ENCODE measurements at regions not wholly inside any gene's neighbourhood (a gene's known extent, or its start where the extent isn't known, plus 50 kb on each side); places are given as distances from the start of the nearest gene placed in this dataset.
A peak's percentile ranks its signal among the peaks of the same experiment; 100 is the strongest.

DNA sequence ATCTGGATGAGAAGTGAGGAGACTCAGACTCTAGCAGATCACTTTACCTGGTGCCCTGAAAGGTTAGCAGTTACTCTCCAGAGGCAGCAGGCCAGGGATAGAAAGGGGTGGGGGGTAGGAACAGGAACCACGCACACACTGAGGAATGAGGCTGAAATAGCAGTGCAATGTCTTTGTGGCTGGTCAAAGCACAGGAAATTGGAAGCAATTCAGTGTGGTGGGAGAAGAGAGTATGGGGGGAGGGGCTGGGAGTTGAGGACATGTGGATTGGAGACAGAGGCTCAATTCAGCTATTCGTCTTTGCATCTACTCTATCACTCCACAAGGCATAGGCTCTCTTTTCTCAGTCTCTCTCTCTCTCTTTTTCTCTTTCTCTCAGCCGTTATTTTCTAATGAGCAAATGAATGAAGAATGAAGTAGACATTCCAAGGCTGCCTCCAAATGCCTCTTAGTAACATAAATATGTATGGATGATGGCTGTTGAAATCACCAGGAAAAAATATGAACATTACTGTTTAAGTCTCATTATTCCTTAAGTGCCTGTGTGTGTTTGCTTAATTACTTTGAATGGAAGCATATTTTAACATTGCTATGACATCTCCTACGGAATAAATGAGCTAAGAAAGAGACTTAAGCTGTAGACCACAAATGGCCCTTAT, 979.4 kb downstream of the TSN start:
- peak; percentile 46 for DNase-seq (ENCODE audit: low spot score)

DNA sequence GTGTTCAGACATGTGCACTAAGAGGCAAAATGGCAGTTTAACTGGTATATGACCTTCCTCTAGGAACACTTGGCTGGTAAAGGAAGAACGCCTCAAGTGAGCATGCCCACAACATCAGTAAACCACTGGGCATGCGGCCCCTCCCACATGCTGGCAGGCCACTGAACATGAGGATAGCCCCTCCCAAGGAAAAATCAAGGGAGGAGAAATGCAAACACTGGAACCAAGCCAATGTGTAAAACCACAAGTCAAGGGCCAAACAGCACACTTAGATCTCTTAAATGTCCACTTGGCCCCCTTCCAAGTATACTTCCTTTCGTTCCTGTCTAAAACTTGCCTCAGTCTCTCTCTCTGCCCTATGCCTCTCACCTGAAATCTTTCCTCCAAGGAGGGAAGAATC, 980.8 kb downstream of the TSN start:
- DNase-seq (ENCODE audit: low spot score) = no peak

DNA sequence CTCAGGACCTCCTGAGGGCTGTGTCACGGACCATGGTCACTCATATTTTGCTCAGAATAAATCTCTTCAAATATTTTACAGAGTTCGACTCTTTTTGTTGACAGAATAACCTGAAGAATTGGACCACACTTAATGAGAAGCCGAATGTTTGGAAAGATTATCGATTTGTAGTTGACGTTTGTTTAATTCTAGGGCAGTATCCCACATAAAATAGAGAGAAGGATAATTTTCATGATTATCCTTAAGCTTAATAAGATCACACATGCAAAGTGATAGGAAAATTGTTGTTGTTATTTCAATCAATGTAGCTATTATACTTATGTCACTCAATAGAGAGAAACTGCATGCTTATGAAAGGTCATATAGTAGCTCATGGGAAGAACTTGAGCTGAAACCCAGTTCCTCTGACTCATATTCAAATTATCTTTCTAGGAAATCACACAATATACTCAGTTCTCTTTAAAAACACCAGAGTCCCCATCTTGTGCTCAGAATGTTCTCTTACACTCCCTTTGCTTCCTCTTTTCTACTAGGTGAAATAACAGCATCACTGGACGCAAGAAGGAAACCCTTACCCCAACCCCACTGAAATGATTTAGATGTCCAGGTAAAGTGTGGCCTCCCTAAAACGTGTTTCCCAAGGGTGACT, 982.1 kb downstream of the TSN start:
- DNase-seq (ENCODE audit: low spot score) = no peak

DNA sequence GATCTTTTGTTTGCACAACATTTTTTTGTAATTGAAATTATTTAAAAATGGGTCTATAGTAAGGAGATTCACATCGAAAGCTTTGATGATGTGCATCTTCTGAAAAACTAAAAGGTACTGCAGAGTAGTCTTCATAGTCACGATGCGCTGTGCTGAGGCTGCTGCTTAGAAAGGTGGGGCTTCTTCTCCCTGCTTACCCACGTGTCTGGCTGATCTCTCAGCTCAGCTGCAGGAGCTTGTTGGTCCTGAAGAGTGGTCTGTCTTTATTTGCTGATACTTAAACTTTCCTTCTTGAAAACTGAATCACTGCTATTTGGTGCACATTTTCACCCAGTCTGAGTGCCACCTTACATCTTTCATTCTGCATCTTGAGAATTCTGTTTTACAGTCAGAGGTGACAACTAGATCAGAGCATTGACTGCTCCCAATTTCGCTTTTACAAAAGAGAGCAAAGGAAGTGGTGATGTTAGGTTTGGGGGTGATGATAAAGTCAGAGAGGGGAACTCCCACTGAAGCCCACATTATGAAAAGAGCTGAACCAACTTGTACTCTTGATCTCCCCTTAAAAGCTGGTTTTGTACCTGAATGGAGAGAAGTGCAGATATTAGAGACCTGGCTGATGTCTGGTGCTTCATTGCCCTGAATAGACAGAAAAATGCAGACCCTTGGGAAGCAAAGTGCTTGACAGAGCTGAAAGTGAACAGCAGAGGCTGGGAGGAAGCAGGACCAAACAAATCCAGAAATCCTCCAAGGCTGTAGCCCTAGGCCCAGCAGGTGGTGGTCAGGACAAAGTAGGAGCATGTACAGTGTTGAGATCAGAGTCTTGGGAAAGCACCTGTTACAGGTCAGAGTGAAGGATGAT, 984.5 kb downstream of the TSN start:
- no peak for DNase-seq (ENCODE audit: low spot score)

- no peak for DNase-seq (ENCODE audit: low spot score)
Observed at GRCh38 chr2:122740594-122740948, 985.1 kb downstream of the TSN start.

GRCh38 chr2:122741403-122741802, 986.0 kb downstream of the TSN start:
- DNase-seq (ENCODE audit: low spot score) = no peak

DNA sequence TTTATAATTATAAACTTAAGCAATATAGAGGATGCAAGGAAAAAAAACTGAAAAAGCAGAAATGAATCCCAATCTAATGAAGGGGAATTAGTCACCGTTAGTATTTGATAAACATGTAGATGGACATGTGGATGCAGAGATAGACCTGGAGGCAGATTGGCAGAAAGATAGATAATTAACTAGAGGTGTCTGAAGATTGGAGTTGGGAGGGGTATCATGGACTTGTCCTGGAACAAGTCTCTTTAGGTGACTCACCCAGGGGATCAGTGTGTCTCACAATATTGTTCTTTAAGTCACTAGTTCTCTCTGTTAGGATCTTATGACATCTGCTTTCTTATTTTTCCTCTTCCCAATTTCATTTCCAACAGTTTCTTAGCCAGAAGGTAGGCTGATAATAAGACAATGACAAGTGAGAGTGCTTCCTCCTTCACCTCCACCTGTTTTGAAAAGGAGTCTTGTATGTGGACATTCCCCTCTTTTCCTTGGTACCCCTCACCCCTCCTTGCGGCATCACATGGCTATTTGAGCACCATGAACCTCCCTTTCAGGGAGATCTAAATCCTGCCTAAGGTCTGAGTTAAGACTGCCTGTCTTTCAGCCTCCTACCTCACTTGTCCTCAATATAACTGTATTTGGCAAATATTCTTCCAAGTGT, 987.7 kb downstream of the TSN start:
- DNase-seq (ENCODE audit: low spot score) = no peak

GRCh38 chr2:122745603-122746002, 990.2 kb downstream of the TSN start:
- DNase-seq (ENCODE audit: low spot score) = no peak

DNA sequence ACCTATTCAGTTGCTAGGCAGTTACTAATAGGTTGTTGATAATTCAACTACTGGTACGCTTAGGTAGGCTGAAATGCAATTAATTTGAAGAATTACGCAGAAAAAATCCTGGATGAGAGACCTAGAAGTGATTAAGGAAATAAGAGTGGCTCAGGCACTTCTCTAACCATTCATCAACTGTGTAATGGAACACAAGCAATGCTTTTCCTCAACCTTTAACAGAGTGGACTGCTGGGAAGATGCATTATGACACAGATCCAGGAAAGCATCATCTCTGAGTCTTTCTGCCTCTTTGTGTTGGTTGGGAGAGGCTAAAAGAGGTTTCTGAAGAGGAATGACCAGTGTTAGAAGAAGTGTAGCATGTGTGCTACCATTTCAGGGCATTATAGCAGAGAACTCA, 992.2 kb downstream of the TSN start:
- no peak for DNase-seq (ENCODE audit: low spot score)

GRCh38 chr2:122748552-122749011, 993.1 kb downstream of the TSN start:
- DNase-seq (ENCODE audit: low spot score) = peak; percentile 16

DNA sequence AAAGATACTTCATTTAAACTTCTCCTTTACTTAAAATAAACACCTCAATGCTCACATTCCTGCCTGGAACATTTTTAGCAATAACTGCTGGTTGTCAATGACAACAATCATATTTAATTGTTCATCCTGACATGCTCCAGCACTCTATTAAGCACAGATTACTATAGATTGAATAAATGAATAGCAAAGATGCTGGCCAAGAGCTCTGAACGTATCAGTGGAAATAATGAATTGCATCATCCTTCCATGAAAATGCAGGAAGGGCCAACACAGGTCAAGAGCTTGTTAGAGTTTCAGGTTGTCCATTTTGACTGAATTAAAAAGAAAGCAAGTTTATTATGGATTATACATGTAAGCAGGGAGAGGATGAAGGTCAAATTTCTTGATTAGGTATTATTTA, 994.0 kb downstream of the TSN start:
- no peak for DNase-seq (ENCODE audit: low spot score)

- no peak for DNase-seq (ENCODE audit: low spot score)
Observed at GRCh38 chr2:122750095-122750494, 994.6 kb downstream of the TSN start.

GRCh38 chr2:122750808-122751207, 995.4 kb downstream of the TSN start:
- DNase-seq (ENCODE audit: low spot score) = no peak

GRCh38 chr2:122753336-122753735, 997.9 kb downstream of the TSN start:
- no peak for DNase-seq (ENCODE audit: low spot score)

DNA sequence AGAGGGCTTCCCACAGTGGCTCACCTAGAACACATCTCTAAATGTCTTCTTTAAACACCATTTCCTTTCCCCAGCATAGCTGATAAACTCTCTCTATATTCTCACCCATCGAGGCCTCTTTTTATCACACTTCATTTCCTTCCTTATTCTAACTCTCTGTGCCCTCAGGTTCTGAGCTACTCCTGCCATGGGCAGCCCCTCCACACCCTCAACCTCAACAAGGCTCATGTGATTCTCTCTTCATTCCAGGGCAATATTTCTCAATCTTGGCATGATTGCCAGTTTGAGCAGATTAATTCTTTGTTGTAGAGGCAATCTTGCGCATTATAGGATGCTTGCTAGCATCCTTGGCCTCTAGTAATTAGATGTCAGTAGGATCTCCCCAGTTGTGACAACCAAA, 999.1 kb downstream of the TSN start:
- no peak for DNase-seq (ENCODE audit: low spot score)

DNA sequence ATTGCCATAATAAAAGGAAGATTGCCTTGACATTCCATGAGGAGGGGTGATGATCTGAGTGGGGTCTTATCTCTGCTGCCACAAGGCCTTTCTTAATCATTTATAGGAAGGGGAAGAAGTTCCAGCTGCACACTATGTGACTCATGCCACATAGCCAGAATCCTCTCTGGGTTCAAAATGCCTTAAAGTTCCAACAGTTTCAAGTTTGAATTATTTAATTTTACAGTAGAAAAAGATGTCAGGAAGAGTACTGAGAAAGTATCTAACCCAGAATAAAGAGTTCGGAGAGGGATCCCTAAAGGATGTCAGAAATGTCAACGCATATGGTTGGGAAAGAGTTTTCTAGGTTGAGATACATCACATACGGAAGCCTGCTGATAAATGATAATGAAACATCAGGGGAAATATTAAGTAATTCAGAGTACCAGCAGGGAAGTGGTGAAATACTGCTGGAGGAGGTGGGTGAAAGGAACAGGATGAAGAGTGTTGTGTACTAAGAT, 999.9 kb downstream of the TSN start:
- DNase-seq (ENCODE audit: low spot score) = no peak

GRCh38 chr2:122758967-122759366, 1003.5 kb downstream of the TSN start:
- no peak for DNase-seq (ENCODE audit: low spot score)

- no peak for DNase-seq (ENCODE audit: low spot score)
Observed at GRCh38 chr2:122764014-122764413, 1008.6 kb downstream of the TSN start.

DNA sequence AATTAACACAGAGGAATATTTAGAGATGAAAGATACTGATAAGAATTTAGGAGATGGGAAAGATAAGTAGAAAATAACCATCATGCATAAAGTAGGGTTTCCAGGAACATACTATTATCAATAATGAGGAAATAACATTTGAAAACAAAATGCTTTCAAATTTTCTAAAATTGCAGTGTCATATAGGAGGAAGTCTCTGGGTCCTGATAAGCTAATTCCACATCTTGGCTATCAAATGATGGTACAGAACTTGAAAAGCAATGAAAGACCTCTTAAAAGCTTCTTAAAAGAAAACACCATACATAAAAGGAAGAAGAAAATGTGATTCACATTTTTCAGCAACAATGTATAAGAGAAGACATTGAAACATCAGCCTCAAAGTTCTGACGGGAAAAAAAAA, 1024.8 kb downstream of the TSN start:
- no peak for DNase-seq (ENCODE audit: low spot score)

GRCh38 chr2:122794100-122794499, 1038.6 kb downstream of the TSN start:
- no peak for DNase-seq (ENCODE audit: low spot score)

- DNase-seq (ENCODE audit: low spot score) = no peak
Observed at GRCh38 chr2:122795763-122796162, 1040.3 kb downstream of the TSN start.

GRCh38 chr2:122799391-122799790, 1043.9 kb downstream of the TSN start:
- no peak for DNase-seq (ENCODE audit: low spot score)

All from GM03348 (cell line).